Motor neuron (in vitro differentiated cells): ENCODE measurements at regions not wholly inside any gene's neighbourhood (a gene's known extent, or its start where the extent isn't known, plus 50 kb on each side); places are given as distances from the start of the nearest gene placed in this dataset.

Experiments used
- ATAC-seq, 8 experiments: fragments of 200-7000 bp; cut with Tn5 transposase; replicated peaks in 6 of 8; 2 replicates each; pipeline ENCODE4 v1.8.0; 2021; ENCODE audit warnings: mild to moderate bottlenecking in 8 of 8, moderate library complexity in 8 of 8
- H3K27ac ChIP-seq, 2 donors: fragments of 250-450 bp; sonication (Bioruptor Pico); 2 replicates each; pipeline ENCODE4 v1.9.0; 2021; ENCODE audit warnings: antibody characterized with exemption in 2 of 2, mild to moderate bottlenecking in 2 of 2, moderate library complexity in 1 of 2
- H3K4me1 ChIP-seq, 2 donors: fragments of 250-450 bp; sonication (Bioruptor Pico); replicated peaks in 1 of 2; 2 replicates each; pipeline ENCODE4 v1.6.1; 2021; ENCODE audit warnings: antibody characterized with exemption in 2 of 2, mild to moderate bottlenecking in 2 of 2, moderate library complexity in 1 of 2
- H3K4me3 ChIP-seq, 5 donors: fragments of 250-450 bp; sonication (Bioruptor Pico); 2 replicates each; pipeline ENCODE4 v1.9.0; 2021; ENCODE audit warnings: antibody characterized with exemption in 5 of 5, mild to moderate bottlenecking in 5 of 5, moderate library complexity in 4 of 5
- WGBS, 10 experiments: fragments of 450-650 bp; shearing (Covaris generic); methylation state at CpG; one replicate each; pipeline ENCODE4 v1.0.0; 2022; 5-methylcytosine and 5-hydroxymethylcytosine counted together
- in situ Hi-C, 9 experiments: fragments of 400-800 bp; cut with MboI; loops; one replicate each; pipeline ENCODE4 v1.15.0; 2021; ENCODE audit warnings: low sequenced_read_pairs in 9 of 9, low pct_unique_long_range_greater_than_20kb in 2 of 9; ENCODE audit not compliant: unreplicated experiment in 9 of 9

DNA sequence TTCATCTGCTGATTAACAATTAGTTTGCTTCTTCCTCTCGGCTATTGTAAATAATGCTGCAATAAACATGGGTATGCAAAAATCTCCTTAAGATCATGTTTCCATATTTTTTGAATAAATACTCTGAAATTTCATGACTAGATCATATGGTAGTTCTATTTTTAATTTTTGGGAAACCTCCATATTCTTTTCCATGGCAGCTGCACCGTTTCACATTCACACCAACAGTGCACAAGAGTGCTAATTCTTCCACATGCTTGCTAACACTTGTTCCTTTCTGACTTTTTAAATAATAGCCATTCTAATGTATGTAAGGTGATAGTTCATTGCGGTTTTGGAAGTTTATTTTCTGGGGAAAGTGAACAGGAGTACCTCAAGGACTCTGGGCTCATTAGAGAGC, 52.6 kb upstream of the TACR1 start:
- WGBS, 10 experiments: 13 to 100% (median 88%) methylated on average over 1 to 3 of the region's 3 CpGs; no CpG with 5 or more reads in 1 of the 10 experiments
- no peak overlapping the region for H3K27ac ChIP-seq
- no peaks in the 10 kb centered on the region for H3K4me1 ChIP-seq
- peak in 2 of 8 experiments; percentile 18 to 84 for ATAC-seq
- in situ Hi-C loops: no loop called here
- no peak overlapping the region for H3K4me3 ChIP-seq
